ENCODE measurements at regions not wholly inside any gene's neighbourhood (a gene's known extent, or its start where the extent isn't known, plus 50 kb on each side); places are given as distances from the start of the nearest gene placed in this dataset.

DNA sequence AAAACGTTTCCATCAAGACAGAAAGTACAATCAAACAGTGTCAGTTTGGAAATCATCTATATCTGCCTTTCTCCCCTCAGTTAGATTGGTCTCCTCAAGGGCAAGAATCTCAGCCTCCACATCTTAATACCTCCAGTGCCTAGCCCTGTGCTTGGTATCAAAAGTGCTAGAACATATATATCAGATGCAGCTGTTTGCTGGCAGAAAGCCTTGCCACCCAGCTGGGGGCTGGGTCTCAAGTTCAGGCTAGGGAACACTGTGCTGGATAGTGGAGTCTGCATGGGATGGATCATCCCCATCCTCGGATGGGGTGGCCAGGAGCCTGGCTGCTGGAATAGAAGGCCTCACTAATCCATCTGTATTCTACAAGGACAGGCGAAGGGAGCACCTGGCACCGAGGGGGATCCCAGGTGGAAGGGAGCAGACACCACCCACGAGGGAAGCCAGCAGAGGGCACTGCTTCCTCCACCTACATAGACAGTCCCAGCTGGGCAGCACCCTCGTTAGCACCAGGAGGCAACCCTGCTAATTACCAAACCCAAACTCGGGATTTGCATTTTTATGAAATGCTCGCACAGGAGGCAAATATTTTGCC is 602.2 kb downstream of the BUD13 start:
- no peak for DNase-seq

- no peak for DNase-seq
These were observed 603.0 kb downstream of the BUD13 start for GRCh38 chr11:116169776-116170175.

DNA sequence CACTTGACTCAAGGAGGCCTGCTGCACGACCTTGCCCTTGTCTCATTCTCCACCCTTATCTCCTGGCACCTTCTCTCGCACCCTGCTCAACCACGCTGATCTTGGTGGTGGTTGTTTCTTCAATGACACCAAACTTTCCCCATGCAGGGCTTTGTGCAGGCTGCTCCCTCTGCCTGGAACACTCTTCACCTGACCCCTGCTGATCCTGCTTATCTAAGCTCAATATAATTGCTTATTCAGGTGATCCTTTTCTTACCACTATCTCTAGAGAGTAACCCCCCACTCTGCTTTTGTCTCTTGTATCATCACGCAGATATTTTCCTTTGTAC is 604.4 kb downstream of the BUD13 start:
- no peak for DNase-seq

DNA sequence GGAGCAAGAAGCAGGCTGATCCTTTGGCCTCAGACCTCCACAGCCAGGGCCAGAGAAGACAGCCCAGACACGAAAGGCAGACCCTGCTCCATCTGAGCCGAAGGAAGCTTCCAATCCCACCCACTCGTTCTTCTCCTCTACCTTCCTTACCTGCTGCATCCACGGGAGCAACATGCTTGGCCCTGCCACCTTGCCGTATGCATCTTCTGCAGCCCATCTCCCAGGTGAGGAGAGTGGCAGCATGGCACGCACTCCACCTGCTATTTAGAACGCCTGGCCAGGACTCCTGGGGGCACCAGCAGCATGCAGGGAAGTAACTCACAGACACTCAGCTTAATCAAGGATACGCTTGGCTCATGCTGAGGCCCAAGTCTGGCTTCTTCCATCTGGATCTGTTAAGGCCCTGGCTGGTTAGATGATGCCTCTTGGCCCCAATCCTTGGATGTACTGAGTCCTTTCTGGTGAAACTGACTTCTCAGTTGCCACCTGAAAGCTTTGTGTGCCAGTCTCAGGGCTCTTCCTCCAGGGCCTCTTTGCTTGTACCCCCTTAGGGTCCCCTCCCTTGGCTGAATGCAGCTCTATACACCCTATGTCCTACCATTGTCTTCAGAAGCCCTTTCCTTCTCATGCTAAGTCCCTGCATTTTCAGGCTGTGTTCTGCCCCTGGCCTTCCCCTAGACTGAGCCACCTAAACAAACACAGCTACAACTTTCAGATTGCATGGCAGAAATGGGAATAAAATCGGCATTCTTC is 604.9 kb downstream of the BUD13 start:
- DNase-seq, result no peak

DNA sequence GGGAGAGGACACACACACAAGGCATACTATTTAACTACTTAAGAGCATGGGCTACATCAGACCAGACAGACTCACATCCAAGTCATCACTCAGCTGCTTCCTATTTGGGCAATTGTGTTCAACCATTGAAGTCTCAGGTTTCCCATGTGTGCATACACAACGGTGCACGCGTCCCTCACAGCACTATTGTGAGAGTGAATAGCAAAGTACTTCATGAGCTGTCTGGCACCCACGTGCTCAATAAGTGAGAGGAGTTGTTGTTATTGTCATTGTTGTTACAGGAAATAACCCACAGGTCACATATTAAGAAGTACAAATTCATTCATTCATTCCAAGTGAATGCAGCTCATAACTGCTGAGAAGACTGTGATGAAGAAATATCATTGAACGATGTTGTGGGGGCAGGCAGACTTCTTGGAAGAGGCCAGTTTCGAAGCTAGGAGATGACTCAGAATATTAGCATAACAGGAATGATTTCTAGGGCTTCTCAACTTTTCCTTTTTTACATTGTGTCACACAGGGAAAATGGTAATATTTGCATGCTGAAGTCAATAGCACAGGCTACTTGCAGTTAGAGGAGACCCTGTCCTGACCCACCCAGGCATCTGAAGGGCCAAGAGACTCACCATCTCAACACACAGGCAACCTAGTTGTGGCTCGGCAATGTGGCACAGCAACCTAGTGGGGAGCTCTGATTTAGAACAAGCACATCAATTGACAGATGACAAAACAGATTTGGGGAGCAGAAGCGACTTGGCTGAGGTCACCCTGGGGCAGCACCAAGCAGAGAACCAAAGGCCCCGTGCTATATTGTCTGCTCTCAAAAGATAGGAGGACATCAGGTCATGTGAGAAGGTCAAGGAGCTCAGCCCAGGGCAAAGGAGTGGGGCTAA is 606.0 kb downstream of the BUD13 start:
- no peak for DNase-seq

- DNase-seq, result no peak
These were observed 607.9 kb downstream of the BUD13 start for GRCh38 chr11:116164843-116165242.

GRCh38 chr11:116162886-116163230 is 609.9 kb downstream of the BUD13 start:
- no peak for DNase-seq

DNA sequence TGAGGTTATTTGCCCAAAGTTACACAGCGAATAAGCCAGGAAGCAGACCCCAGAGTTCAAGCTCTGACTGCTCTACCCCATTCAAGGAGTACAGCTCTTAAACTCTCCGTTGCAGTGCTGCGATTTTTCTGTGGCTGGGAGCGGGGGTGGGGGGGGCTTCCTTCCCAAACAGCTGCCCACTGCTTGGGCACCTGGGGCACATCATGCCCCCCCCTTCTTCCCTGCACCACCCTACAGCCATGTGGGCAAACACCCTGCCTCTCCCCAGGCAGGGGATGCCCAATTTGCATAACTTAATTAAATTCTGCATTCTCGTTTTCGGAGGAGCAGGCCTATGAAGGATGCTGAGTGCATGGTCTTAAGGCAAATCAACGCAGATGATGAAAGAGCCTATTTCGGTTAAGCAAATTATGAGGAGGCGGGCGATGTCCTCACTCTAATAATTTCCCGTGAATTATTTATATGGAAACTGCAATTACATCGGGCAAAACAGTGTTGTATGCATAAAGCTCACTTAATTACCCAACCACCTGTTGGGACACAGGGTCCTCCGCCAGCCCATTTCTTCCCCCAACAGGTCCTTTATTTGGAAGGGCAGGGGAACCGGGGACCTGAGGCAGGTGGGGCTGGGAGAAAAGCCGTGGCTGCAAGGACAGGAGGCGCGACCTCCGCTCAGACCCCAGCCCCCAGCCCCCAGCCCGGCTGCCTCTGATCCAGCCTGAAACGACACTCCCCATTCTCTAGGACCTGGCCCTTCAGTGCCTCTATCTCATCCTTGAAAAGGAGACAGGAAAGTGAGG is 610.5 kb downstream of the BUD13 start:
- DNase-seq, result no peak

- DNase-seq, result no peak
These were observed 624.1 kb downstream of the BUD13 start for GRCh38 chr11:116148645-116149044.

DNA sequence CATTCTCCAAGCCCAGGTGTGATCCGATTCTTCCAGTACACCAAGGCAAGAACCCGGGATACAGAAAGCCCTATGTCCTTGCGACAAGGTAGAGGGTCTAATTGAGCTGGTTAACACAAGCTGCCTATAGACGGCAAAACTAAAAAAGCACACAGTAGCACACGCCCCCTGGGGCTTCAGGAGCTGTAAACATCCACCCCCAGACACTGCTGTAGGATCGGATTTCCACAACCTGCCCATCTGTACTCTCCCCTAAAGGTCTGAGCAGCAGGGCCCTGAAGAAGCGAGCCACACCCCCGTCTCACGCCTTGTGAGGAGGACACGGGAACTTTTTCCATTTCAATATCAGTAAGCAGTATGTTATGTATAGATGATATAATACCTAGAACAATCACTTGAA is 624.7 kb downstream of the BUD13 start:
- DNase-seq, result no peak

DNA sequence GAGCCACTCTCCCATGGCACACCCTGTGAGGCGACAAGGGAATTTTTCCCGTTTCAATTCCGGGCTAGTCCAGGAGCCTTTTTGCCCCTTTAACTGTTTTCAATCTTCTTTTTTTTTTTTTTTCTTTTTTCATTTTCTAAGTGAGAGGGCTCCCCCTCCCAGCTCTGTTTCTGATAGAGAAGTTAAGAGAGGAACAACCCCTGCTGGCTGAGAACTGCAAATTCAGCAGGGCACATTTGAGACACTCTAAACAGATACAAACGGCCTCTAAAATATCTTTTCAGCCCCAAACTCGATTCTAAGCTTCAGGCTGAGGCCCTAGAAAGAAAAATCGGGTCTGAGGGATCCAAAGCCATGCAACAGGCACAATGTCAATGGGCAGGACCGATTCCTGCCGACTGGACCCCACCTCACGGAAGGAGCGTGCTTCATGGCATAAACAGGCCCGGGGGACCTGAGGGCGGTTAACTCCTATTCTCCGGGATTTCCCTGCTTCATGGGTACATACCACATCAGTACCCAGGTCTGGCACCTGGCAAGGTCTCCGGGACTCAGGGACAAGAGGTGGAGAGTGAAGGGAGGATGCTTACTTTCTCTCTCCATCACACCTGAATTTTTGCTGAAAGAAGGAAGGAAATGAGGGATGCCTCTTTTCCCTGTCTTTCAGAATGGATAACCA is 627.5 kb downstream of the BUD13 start:
- DNase-seq, result no peak

GRCh38 chr11:116144387-116144958 is 628.3 kb downstream of the BUD13 start:
- no peak for DNase-seq

- no peak for DNase-seq
These were observed 634.1 kb upstream of the CADM1 start for GRCh38 chr11:116138280-116138679.

DNA sequence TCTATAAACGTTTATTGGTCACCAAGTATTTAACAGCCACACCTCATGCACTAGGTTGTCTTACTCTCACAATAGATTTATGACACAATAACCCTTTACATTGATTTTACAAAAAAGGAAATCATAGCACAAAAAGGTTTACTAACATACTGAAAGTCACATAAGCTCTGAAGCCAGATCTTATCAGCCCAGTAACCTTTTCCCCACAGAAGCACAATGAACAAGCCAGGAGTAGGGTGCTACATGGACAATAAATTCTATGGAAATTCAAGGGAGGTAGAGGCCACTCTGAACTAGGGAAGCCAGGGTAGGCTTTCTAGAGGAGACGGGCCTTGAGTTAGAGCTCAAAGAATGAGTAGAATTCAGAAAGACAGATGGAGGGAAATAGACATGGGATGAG is 633.5 kb upstream of the CADM1 start:
- no peak for DNase-seq

GRCh38 chr11:116136987-116137674 is 632.9 kb upstream of the CADM1 start:
- no peak for DNase-seq

- DNase-seq, result no peak
These were observed 631.7 kb upstream of the CADM1 start for GRCh38 chr11:116135891-116136290.

DNA sequence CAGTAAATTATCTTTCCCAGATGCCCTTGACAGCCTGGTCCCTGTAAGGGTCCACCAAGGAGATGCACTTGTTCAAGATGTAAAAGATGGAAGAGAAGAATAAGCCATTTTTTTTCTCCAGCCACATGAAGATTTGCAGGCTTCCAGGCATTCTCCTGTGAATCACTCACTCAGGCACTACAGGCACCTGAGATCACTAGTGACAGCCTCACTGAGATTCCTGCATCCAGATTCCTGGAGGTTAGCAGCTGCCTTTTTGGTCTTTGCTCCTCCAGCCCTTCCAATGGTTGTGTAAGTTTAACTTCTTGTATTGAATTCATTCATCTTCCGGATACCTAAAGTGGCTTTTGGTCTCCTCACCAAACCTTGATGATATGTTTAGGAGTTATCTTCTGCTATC is 630.2 kb upstream of the CADM1 start:
- DNase-seq, result no peak

DNA sequence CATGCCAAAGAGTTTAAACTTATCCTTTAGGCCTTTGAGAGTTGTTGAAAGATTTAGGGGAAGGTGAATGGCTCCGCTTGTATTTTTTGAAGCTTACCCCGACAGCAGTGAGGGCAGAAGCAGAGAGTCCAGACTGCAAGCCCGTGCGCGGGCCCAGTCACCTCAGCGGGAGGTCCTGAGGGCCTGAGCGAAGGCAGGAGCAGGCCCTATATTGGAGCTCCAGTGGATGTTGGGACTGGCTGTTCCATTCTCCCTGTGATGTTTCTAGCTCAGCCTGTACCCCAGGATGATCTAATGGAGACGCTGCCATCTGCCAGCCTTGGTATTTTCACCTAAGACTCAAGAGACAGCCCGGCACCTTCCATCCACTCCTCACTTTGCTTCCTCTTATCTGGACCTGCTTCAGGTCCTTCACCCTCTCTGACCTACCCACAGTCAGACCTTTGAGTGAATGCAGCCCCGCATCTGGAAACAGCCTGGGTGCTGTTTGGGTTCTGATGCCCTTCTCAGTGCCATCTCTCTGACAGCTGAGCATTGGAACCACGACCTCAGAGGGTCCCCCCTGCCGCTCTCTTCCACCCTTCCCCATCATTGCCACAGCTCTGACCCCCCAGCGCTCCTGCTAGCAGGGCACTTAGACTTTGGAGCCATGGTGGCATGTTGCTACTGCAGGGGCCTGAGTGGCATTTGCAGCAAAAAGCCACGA is 628.2 kb upstream of the CADM1 start:
- no peak for DNase-seq

DNA sequence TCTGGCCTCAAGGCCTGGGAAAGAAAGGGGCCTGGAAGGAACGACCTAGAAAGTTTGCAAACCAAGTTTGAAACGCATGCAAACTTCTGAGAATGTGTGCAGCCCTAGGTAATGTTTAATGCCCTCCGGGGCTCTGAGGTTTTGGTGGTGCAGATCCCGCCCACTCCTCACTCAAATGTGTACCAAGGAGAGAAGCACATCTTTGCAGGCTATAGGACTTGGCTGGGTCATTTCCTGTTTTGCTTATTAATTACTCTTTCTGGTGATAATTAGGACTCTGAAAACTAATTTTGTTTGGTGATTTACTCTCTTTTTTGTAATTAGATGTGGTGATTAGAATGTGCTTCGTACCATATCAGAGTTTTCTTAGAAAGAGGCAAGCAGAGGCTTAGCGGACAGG is 625.9 kb upstream of the CADM1 start:
- no peak for DNase-seq

- DNase-seq, result no peak
These were observed 625.2 kb upstream of the CADM1 start for GRCh38 chr11:116129456-116129855.

DNA sequence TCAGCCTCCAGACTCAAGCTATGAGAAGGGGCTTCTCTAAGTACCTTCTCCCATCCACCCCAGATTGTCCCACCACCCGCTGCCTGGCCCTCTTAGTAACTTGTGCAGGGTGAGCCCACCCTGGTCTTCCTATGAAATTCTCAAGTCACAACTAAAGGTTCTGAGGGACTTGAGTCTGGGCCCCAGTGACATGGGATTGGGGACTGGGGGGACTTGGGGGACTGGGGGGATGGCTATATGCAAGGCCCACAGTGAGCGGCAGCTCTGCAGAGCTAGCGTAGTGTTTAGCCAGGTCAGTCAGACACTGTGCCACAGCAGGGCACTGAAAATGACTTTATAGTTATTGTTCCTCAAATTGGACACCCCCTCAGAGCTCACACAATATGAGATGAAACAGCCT is 622.3 kb upstream of the CADM1 start:
- no peak for DNase-seq
